ENCODE measurements at regions not wholly inside any gene's neighbourhood (a gene's known extent, or its start where the extent isn't known, plus 50 kb on each side); places are given as distances from the start of the nearest gene placed in this dataset.

DNA sequence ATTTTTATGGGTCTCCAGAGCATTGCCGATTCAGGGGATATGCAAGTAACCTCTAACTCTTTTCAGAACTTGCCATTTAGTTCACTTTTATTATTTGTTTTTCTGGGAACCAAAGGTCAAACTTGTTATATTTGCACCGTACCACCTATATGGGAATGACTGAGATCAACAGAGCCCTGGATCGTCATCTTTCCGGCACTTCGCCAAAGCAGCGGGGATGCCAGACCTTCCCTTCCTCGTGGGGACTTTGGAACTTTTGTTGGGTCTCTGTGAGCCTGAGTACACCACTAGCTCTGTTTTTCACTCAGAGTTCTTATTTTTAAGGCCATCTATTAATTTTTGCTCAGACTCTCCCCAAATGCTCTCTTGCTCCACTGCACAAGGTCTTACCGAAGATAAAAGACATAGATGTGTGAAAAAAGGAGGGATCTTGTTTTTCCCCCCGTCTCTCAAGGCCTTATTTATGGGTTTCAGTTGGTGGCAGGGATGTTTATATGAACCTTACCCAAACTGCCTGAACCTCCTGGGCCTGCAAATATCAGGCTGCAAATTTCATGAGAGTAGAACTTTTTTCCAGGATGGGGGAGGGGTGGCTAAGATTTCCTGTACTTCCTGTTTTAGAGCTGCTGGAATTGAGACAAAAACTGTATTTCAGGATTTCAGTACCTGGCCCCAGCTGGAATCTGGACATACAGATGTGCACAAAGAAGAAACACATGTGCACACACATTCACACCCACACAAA, 350.3 kb downstream of the HRH4 start:
- Histone ChIP-seq H3K36me3 (replicated peaks) (no peaks in the 10 kb centered on the region), H3K4me3 (ENCODE audit: low read depth, low read length) (no peak overlapping the region), H3K27ac (no peak overlapping the region), H3K27me3 (replicated peaks) (no peaks in the 10 kb centered on the region)
- DNase-seq, result no peak
- no peak for TF ChIP-seq CTCF (IDR thresholded peaks at IDR 0.05; ENCODE audit: low read depth, low read length, missing control alignments)
- in situ Hi-C loops (cut with HindIII; ENCODE audit: low pct_ligation_motif_present, low sequenced_read_pairs), result no loop called here

GRCh38 chr18:24811950-24812681, 351.7 kb downstream of the HRH4 start:
- H3K4me3 ChIP-seq (ENCODE audit: low read depth, low read length), result no peak overlapping the region
- no peaks in the 10 kb centered on the region for H3K36me3 ChIP-seq (replicated peaks)
- no peaks in the 10 kb centered on the region for H3K27me3 ChIP-seq (replicated peaks)
- in situ Hi-C loops (cut with HindIII; ENCODE audit: low pct_ligation_motif_present, low sequenced_read_pairs), result no loop called here
- DNase-seq, result no peak
- TF ChIP-seq CTCF (IDR thresholded peaks at IDR 0.05; ENCODE audit: low read depth, low read length, missing control alignments), result no peak
- H3K27ac ChIP-seq, result no peak overlapping the region

DNA sequence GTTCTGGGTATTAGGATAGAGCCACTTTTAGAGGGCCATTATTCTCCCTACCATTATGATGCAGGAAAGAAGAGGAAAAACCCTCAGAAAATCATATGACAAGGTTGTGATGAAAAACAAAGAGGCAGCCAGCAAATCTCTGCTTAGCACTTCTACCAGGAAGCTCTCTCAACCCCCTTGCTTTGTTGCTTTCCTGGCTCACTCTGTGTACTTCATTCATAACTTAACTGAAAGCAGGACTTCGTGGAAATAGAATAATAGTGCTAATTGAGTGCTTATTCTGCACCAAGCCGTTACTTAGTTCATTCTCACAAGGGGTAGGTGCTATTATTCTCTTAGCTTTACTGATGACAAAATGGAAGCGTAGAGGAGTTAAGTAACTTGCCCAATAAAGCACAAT, 354.1 kb downstream of the HRH4 start:
- TF ChIP-seq CTCF (IDR thresholded peaks at IDR 0.05; ENCODE audit: low read depth, low read length, missing control alignments), result no peak
- DNase-seq, result no peak

GRCh38 chr18:24817150-24817549, 356.7 kb downstream of the HRH4 start:
- no peak for DNase-seq
- no peak overlapping the region for H3K4me3 ChIP-seq (ENCODE audit: low read depth, low read length)
- TF ChIP-seq CTCF (IDR thresholded peaks at IDR 0.05; ENCODE audit: low read depth, low read length, missing control alignments), result no peak
- in situ Hi-C loops (cut with HindIII; ENCODE audit: low pct_ligation_motif_present, low sequenced_read_pairs), result no loop called here
- H3K36me3 ChIP-seq (replicated peaks), result no peaks in the 10 kb centered on the region
- no peaks in the 10 kb centered on the region for H3K27me3 ChIP-seq (replicated peaks)
- no peak overlapping the region for H3K27ac ChIP-seq

More for the DNA sequence above, 354.1 kb downstream of the HRH4 start:
- in situ Hi-C loops (cut with HindIII; ENCODE audit: low pct_ligation_motif_present, low sequenced_read_pairs), result no loop called here
- Histone ChIP-seq H3K27ac (no peak overlapping the region), H3K36me3 (replicated peaks) (no peaks in the 10 kb centered on the region), H3K4me3 (ENCODE audit: low read depth, low read length) (no peak overlapping the region), H3K27me3 (replicated peaks) (no peaks in the 10 kb centered on the region)

DNA sequence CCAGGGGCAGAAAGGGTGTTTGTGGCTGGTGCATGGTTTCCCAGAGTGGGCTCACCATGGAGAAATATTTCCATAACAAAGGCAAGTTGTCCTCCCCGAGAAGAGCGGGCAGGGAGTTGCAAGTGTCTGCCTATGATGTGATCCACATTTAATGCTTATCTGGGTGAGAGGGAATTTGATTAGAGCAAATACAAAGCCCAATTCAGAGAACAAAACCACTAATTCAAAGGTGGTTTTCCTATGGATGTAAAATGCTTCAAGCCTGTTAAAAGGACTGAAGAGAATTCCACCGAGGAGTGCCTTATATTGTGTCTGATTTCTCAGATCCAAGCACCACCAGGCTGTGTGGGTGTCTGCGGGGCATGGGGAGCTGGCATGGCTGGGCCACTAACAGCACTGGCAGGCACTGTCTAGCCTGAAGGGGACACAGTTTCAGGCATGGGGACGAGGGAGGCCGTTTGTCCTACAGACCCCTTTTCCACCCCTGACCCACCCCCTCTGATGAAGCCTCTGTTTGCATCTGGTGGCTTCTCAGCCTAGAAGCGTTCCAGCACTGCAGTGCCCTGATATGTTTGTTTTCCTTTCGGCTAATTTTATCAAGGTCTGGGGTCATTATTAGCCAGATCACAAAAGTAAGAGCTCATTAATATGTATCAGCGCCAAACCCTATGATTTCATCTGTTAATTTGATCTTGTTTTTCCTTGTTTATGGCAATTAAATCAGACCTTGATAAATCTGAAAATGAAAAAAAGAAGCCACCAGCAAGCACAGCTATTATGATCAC, 357.3 kb downstream of the HRH4 start:
- DNase-seq, result no peak
- in situ Hi-C loops (cut with HindIII; ENCODE audit: low pct_ligation_motif_present, low sequenced_read_pairs), result no loop called here
- Histone ChIP-seq H3K27me3 (replicated peaks) (no peaks in the 10 kb centered on the region), H3K27ac (no peak overlapping the region), H3K4me3 (ENCODE audit: low read depth, low read length) (no peak overlapping the region), H3K36me3 (replicated peaks) (no peaks in the 10 kb centered on the region)
- no peak for TF ChIP-seq CTCF (IDR thresholded peaks at IDR 0.05; ENCODE audit: low read depth, low read length, missing control alignments)

Measured in brain microvascular endothelial cell (primary cell).